ENCODE measurements at regions not wholly inside any gene's neighbourhood (a gene's known extent, or its start where the extent isn't known, plus 50 kb on each side); places are given as distances from the start of the nearest gene placed in this dataset.

DNA sequence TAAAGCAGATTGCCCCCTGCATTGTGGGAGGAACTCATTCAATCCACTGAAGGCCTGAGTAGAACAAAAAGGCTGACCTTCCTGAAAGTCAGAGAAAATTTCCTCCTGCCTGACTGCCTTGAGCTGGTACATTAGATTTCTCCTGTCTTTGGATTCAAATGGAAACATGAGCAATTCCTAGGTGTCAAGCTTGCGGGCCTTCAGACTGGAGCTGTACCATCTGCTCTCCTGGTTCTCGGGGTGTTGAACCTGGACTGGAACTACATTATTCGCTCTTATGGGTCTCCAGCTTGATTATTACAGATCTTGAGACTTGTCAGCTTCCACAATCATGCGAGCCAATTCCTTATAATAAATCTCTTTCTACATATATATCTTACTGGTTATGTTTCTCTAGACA is 173.6 kb upstream of the STEAP4 start:
- TF ChIP-seq, protein P1, sequence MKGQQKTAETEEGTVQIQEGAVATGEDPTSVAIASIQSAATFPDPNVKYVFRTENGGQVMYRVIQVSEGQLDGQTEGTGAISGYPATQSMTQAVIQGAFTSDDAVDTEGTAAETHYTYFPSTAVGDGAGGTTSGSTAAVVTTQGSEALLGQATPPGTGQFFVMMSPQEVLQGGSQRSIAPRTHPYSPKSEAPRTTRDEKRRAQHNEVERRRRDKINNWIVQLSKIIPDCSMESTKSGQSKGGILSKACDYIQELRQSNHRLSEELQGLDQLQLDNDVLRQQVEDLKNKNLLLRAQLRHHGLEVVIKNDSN (IDR thresholded peaks at IDR 0.05), result no peak
- TF ChIP-seq EP300 (IDR thresholded peaks at IDR 0.05; ENCODE audit: borderline replicate concordance) (no peak), TCF12 (IDR thresholded peaks at IDR 0.05; ENCODE audit: low read depth) (no peak), CEBPB (IDR thresholded peaks at IDR 0.05) (no peak), TAF1 (IDR thresholded peaks at IDR 0.05; ENCODE audit: low read depth) (no peak), YY1 (IDR thresholded peaks at IDR 0.05; ENCODE audit: low read depth) (no peak), EGR1 (IDR thresholded peaks at IDR 0.05) (no peak), FOXM1 (IDR thresholded peaks at IDR 0.05; ENCODE audit: borderline replicate concordance, low read depth) (no peak), NFIC (IDR thresholded peaks at IDR 0.05) (no peak), TEAD4 (IDR thresholded peaks at IDR 0.05) (no peak), ZBTB7A (IDR thresholded peaks at IDR 0.05; ENCODE audit: low read depth) (no peak)
- TF ChIP-seq, protein P2, sequence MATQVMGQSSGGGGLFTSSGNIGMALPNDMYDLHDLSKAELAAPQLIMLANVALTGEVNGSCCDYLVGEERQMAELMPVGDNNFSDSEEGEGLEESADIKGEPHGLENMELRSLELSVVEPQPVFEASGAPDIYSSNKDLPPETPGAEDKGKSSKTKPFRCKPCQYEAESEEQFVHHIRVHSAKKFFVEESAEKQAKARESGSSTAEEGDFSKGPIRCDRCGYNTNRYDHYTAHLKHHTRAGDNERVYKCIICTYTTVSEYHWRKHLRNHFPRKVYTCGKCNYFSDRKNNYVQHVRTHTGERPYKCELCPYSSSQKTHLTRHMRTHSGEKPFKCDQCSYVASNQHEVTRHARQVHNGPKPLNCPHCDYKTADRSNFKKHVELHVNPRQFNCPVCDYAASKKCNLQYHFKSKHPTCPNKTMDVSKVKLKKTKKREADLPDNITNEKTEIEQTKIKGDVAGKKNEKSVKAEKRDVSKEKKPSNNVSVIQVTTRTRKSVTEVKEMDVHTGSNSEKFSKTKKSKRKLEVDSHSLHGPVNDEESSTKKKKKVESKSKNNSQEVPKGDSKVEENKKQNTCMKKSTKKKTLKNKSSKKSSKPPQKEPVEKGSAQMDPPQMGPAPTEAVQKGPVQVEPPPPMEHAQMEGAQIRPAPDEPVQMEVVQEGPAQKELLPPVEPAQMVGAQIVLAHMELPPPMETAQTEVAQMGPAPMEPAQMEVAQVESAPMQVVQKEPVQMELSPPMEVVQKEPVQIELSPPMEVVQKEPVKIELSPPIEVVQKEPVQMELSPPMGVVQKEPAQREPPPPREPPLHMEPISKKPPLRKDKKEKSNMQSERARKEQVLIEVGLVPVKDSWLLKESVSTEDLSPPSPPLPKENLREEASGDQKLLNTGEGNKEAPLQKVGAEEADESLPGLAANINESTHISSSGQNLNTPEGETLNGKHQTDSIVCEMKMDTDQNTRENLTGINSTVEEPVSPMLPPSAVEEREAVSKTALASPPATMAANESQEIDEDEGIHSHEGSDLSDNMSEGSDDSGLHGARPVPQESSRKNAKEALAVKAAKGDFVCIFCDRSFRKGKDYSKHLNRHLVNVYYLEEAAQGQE (IDR thresholded peaks at IDR 0.05; ENCODE audit: low read depth), result no peak
- TF ChIP-seq, protein P3, sequence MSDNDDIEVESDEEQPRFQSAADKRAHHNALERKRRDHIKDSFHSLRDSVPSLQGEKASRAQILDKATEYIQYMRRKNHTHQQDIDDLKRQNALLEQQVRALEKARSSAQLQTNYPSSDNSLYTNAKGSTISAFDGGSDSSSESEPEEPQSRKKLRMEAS (IDR thresholded peaks at IDR 0.05), result no peak
